Testis (tissue), 2 donors: ENCODE measurements at regions not wholly inside any gene's neighbourhood (a gene's known extent, or its start where the extent isn't known, plus 50 kb on each side); places are given as distances from the start of the nearest gene placed in this dataset.

Experiments
- CTCF ChIP-seq, 3 experiments: fragments of 450-650 bp in 2 of 3; fragments of 200-600 bp in 1 of 3; sonication (generic) in 1 of 3; IDR thresholded peaks; one replicate each; pipeline ENCODE4 v1.5.1; 2016 to 2019; ENCODE audit warnings: antibody characterized with exemption in 3 of 3, mild to moderate bottlenecking in 2 of 3, moderate library complexity in 1 of 3
- POLR2A ChIP-seq: fragments of 450-650 bp; IDR thresholded peaks from one replicate; pipeline ENCODE4 v1.6.1; 2017; ENCODE audit warnings: antibody characterized with exemption, mild to moderate bottlenecking, moderate library complexity

- no peak for TF ChIP-seq CTCF (IDR thresholded peaks at IDR 0.05)
- TF ChIP-seq POLR2A, result no peak
Observed at GRCh38 chr14:101057394-101057793, 153.9 kb upstream of the RTL1 start.
